RWPE1 (cell line): ENCODE measurements at regions not wholly inside any gene's neighbourhood (a gene's known extent, or its start where the extent isn't known, plus 50 kb on each side); places are given as distances from the start of the nearest gene placed in this dataset.
"Not testable (repeated sequence)": the region's sequence is repeated elsewhere in the genome, so short reads cannot be mapped to it uniquely, and the experiment has no call there.

Source experiments
- CTCF ChIA-PET: fragments of 350-600 bp; sonication (Branson Sonifier 250); formaldehyde crosslinking; extraction: SDS; loops from one replicate; lab custom pipeline; 2021; lab: Yijun Ruan, JAX
- POLR2A ChIA-PET: fragments of 400-600 bp; formaldehyde crosslinking; extraction: SDS; loops from one replicate; lab custom pipeline; 2020; ENCODE audit warnings: antibody characterized with exemption; ENCODE audit not compliant: low non-redundant PET; lab: Yijun Ruan, JAX
- DNase-seq: peaks from one replicate; pipeline ENCODE4 v3.0.0; 2012; ENCODE audit warnings: low spot score
- H3K27ac ChIP-seq: fragments of 450-650 bp; 2 replicates; pipeline ENCODE4 v1.5.1; 2017

DNA sequence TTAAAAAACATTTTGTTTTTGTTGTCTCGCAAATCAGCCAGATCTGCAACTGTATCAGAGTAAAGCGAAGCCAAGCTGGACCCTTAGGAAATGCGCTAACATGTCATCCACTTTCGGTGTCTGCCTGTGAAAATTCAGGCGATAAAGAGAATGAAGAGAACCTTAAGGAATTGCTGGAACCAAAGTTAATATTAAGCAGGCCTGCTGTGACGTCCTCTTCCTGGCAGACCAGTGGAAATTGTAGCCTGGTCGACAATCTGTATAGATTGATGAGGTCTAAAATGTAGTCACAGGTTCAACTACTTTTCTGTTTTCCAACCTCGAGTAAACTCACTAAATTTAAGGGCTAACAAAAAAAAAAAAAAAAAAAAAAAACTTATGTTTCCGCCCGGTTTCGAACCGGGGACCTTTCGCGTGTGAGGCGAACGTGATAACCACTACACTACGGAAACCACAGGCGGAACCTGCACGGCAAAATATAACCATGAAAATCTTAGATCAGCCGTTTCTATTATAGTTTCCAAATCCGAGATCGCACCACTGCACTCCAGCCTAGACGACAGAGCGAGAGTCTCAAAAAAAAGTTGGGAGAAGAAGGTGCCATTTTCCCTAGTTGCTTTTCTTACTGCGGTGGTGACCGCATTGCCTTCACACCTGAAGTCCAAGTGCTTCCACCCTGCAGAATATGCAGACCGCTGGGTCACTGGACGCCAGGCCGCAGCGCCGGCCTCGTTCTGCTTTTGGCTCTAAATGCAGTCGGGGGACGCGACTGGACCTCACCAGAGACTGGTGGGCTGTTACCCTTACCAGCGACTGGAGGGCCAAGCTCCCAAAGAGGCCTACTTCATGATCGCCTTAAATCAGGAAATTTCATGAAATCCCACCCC, 131.0 kb downstream of the PPIAL4A start:
- CTCF ChIA-PET, POLR2A ChIA-PET, H3K27ac ChIP-seq, DNase-seq: not testable (repeated sequence)

DNA sequence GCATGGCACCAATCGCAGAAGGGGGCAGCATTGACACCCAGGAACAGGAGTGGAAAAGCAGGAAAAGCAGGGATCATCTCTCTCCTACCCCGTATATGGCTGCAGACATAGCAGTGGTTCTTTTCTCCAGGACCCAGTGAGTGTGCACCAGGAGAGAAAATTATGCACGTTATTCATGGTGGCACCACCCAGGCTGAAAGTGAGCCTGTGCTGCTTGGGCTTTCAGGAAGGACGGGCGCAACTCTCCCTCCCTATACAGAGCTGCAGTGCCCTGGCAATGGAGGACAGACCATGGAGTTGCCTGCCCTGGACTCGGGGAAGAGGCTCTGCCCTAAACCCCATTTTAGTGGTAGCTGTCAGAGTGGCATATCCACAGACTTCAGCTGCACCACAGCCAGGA, 132.1 kb downstream of the PPIAL4A start:
- DNase-seq, CTCF ChIA-PET, H3K27ac ChIP-seq, POLR2A ChIA-PET: not testable (repeated sequence)

DNA sequence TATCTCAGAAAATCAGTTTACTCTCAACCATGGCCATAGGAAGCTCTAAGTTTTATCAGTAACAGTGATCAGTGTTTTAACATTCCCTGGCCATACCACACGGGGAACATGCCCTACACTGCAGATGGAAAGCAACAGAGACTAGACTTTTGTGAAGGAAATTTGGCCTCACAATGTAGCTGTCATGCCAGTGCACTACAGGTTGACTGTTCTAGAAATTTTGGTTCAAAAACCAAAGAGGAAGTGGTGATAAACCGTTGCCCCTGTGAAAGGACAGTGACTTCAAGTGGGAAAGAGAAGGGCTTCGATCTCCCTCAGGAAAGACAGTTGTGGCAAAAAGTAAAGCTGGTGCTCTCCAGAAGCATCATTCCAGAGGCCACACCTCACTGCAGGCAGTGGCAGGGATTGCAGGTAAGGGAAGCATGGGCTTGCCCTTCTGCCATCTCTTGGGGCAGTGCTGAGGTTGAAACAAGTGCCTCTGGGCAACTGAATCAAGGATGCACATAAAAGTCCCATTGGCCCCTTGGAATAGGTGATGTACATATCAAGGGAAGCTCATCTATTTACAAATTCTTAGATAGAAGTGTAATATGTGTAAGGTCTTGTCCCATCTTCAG, 143.4 kb downstream of the PPIAL4A start:
- CTCF ChIA-PET: not testable (repeated sequence)

DNA sequence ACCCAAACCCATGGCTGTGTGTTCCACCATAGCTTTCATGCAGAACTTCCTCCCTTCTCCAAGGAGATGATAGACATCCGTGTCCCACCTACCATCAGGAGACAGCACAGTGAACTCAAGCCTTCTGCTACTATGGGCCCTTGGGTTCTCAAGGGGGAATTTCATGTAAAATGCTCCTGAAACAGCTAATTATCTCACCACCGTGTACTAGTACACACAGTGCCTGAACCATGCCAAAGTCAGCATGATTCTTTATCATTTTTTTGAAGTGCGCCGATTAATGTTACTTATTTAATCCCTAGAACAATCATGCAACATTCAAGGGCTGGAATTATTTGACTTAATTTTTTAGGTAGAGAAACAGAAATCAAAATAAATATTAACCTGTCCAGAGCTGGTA, 147.2 kb downstream of the PPIAL4A start:
- CTCF ChIA-PET, H3K27ac ChIP-seq, DNase-seq, POLR2A ChIA-PET: not testable (repeated sequence)

More for the DNA sequence above, 143.4 kb downstream of the PPIAL4A start:
- DNase-seq, H3K27ac ChIP-seq, POLR2A ChIA-PET: not testable (repeated sequence)

DNA sequence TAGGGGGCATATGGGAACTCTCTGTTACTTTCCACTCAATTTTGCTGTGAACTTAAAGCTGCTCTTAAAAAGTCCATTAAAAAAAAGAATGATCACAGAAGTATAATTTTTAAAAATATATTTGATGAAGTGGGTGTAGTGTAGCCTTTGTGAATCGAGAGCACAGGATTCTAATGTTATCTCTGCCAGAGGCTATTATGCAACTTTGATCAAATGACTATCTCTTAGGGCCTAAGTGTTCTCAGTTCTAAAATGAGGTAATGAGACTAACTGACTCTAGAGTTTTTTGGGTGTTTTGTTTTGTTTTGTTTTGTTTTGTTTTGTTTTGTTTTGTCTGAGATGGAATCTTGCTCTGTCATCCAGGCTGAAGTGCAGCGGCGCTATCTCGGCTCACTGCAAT, 143.2 kb downstream of the FAM72B start:
- POLR2A ChIA-PET, H3K27ac ChIP-seq, CTCF ChIA-PET, DNase-seq: not testable (repeated sequence)

DNA sequence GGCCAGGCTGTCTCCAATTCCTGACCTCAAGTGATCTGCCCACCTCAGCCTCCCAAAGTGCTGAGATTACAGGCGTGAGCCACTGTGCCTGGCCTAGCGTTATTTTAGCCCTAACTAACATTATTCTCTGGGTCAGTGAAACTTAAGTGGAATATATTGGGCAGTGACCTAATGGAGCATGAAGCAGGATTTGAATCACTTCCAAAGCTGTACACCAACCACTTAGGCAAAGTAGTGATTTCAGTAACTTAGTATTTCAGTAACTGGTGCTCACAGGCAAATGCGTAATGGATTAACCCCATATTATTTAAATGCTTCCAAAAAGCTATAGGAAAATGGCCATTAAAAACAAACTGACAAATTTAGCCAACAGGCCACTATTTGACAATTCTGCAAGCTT, 142.6 kb downstream of the FAM72B start:
- POLR2A ChIA-PET, H3K27ac ChIP-seq, CTCF ChIA-PET, DNase-seq: not testable (repeated sequence)

DNA sequence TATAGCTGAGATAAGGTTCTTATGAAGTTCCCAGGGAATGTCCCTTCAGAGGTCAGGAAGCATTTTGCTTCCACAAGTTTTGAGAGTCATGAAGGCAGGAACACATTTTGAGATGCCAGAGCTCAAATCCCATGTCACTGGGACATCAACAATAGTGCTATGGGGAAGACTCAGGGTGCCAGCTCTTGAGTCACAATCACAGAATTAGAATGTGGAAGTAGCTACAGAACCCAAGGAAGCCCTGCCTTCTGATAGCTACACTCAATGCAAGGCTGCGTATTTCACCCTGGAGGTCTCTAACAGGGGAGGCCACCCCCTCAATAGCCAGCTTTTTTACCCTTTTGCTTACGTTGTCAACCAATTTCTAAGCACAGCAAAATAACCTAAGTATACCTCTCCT, 141.3 kb downstream of the FAM72B start:
- CTCF ChIA-PET, DNase-seq, H3K27ac ChIP-seq, POLR2A ChIA-PET: not testable (repeated sequence)

DNA sequence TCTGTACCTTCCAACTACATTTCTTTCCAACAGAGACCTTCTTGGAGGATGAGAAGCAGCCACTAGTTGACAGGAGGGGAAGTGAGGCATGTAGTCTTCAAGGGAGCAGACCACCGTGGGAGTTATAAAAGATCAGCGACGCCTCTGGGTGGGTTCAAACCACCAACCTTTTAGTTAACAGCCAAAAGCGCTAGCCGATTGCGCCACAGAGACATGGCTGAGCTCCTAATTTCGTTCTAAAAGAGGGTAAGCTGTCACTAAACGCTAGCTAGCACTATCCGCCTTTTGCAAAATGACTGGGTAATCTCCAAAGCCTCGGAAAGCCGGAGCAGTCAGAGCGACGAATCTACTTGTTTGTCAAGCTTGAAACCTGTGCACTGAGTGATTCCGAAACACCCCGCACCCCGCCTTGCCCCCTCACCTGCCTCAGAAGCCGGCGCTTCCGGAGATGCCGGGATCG, 135.8 kb downstream of the FAM72B start:
- POLR2A ChIA-PET, CTCF ChIA-PET, DNase-seq, H3K27ac ChIP-seq: not testable (repeated sequence)

DNA sequence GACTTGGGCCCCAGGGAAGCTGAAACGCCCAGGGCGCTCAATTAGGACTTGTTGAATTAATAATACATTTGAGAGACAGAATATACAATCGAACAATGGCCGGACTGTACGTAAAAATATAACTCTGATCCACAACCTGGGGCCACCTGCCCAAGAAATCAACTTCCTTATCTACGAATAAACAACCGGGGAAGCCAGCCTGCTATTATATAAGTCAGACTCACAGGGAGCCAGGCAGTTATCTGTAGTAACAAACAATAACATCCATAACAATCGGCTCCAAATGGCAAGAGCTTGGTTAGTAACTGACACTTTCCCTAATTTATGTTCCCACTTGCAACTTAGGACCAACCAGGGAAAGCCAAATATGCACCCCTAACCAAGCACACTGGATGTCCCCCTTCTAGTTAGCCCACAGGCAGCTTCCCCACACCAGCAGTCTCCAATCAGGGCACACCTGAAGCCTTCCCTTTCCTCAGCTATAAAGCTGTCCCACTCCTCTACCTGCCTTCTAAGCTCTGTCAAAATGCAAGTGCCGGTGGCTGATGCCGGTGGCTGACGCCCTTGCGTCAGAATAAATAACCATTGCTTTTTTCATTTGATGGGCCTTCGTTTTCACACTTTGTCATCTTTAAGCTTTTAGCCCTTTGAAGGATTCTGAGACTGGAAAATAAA, 135.2 kb downstream of the FAM72B start:
- POLR2A ChIA-PET, CTCF ChIA-PET, DNase-seq, H3K27ac ChIP-seq: not testable (repeated sequence)

DNA sequence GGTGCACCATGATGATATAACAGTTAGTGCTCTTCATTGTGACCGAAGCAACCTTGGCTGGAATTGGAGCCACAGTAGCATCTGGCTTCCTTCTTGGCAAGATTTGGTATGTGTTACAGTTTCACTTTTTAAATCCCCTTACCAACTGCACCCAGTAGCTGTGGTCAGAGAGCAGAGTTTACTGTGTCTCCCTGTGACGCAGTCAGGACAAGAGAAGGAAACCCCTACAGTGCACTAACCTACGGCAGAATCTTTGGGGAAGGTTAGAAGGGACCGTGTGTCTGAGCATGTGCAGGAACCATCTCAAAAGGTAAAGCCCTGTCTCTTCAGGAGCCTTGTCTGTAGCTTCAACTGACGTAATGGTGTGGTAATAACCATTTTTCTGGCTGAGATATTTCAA, 134.0 kb downstream of the FAM72B start:
- POLR2A ChIA-PET, DNase-seq, CTCF ChIA-PET, H3K27ac ChIP-seq: not testable (repeated sequence)

DNA sequence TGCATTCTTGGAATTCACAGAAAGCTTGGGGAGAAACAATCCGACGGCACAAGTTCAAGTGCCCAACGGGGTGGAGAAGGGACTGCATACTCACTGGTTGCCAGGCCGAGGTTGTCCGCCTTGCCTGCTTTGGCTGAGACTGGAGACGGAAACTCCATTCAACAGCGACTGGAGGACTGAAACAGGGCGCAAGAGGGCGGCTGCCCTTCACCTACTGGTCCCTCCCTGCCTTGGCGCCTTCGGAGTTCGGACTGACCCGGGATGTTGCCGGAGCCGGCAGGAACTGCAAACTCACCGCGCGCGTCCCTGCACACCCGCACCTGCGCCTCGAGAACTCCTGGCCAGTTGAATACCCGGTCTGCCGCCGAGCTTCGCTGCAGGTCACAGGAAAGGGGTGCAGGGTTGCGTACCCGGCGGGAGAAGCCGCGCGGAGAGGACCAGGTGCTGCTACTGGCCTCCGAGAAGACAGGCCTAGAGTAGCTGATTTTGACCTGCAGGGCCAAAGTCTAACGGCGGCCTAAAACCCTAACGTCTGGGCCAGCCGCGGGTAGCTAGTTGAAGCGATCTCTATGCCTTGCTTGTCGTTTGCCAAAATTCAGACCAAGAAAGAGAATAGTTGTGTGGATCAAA, 132.9 kb downstream of the FAM72B start:
- DNase-seq, H3K27ac ChIP-seq, CTCF ChIA-PET, POLR2A ChIA-PET: not testable (repeated sequence)

DNA sequence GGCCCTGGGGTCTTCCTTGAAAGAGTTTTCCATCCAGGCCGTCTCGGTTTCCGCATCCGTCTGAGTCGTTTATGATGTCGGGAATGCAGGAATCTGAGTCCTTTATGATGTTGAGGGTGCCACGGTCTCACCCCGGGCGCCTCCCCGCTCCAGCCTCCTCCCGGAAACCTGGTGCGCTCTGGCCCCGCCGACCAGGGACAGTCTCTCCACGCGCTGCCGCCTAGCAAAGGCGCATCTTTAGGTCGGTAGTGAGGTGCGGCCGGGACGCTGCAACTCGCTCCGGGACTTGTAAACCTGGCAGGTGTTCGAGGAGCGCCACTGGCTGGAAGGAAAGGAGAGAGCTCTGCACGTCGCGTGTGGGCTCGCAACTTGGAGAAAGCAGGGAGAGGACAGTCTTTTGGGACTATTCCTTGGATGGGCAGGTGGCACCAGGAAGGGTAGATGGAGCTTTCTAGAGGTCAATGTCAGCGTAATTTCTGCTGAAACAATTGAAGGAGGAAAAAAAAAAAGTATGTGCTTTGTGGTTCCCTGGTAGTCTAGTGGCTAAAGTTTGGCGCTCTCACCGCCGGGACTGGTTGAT, 132.0 kb downstream of the FAM72B start:
- H3K27ac ChIP-seq, CTCF ChIA-PET, POLR2A ChIA-PET, DNase-seq: not testable (repeated sequence)

DNA sequence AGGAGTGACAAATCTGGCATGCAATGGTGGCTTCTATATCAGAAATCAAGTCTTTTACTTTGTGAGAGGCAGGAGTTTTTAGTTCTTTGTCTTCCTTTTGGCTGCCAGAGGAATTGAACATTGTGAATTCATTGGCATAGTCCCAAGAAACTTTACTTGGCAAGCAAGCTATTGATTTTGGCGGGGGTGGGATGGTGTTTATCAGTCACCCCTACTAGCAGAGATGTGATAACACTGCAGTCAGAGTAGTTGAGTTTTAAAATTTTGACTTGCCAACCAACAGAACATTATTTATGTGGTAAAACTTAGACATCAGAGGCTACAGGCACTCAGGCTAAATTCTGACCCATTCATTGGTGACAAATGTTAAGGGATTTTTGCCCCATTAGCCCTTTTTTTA, 129.2 kb downstream of the FAM72B start:
- POLR2A ChIA-PET, H3K27ac ChIP-seq, CTCF ChIA-PET, DNase-seq: not testable (repeated sequence)

DNA sequence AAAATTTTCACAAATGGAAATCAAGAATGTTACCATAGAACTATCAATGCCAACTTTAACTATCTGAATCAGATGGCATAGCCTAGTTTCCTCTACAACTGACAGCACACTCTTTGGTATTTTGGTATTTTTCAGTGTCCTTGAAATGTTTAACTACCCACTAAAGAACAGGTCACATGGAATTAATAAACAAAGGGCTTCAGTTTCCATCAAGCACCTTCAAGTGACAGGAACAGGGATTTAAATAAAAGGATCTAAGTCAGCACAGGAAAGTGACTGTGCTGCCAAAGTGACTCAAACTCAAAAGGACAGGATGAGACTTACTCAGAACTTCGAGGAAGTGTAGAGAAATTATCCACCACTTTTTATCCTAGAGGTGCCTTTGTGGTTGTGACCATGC, 117.2 kb downstream of the FAM72B start:
- POLR2A ChIA-PET, H3K27ac ChIP-seq, DNase-seq, CTCF ChIA-PET: not testable (repeated sequence)

DNA sequence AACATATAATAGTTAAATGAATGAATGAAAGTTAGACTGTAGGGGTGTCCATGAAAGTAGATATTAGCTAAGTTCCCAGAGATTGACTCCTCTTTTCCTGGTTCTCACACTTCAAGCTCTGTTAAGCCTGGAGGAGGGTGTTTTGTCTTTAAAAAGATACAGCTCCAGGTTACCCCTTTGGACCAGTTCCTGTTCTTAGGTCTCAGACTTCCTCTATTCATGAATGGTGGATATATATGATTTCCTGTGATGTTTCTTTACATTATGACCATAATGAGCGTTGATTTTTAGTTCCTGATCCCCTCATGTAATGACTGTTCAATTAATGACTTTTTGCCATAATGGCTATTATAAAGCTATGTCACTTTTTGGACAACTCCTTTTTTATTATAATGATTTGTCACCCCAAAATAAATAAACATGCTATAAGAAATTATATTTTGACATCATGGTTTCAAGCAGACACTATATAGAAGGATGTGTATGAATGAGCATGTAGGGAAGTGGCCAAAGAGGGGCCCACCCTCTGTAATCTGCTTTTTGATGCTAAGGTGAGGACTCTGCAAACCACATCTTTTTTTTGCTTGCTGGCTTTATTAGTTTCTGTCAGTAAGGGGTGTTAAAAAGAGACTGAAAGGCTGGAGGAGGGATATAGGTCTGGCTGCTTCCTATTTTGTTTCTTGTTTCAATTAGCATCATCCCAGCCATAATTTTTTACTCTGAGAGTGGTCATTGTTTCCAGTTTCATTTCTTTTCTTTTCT, 115.2 kb downstream of the FAM72B start:
- DNase-seq, H3K27ac ChIP-seq, POLR2A ChIA-PET, CTCF ChIA-PET: not testable (repeated sequence)

DNA sequence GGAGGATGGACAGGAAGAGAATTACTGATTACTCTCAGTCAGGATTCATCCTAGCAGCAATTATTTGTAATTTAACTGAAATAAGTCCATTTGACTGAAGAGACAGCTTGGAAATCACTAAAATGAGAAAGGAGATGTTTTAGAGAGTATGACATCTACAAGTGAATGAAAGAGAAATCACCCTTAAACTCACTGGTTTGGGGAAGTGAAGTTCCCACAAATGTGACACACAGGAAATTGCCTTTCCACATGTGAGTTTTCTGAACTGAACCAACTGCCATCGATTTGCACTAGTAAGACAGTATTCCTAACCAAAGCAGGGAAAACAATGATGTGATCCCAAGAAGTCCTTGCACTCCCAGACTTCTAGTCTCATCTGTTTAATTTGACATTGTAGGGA, 110.3 kb downstream of the FAM72B start:
- H3K27ac ChIP-seq, POLR2A ChIA-PET, DNase-seq, CTCF ChIA-PET: not testable (repeated sequence)
